IMR-90 (cell line): ENCODE measurements at regions not wholly inside any gene's neighbourhood (a gene's known extent, or its start where the extent isn't known, plus 50 kb on each side); places are given as distances from the start of the nearest gene placed in this dataset.

Source experiments
- BHLHE40 ChIP-seq: fragments of 150-350 bp; IDR thresholded peaks from 2 replicates; pipeline ENCODE4 v1.6.1; 2016; ENCODE audit warnings: mild to moderate bottlenecking, low read depth, low read length
- CEBPB ChIP-seq: IDR thresholded peaks from 2 replicates; pipeline ENCODE4 v1.6.1; 2012; ENCODE audit warnings: low read depth, low read length, improper control_type of control experiment
- CHD1 ChIP-seq: IDR thresholded peaks from 2 replicates; pipeline ENCODE4 v1.6.1; 2012; ENCODE audit warnings: low read depth, low read length, improper control_type of control experiment
- FOS ChIP-seq: fragments of 150-350 bp; IDR thresholded peaks from 2 replicates; pipeline ENCODE4 v1.6.1; 2016; ENCODE audit warnings: low read depth, low read length
- MAFK ChIP-seq: IDR thresholded peaks from 2 replicates; pipeline ENCODE4 v1.6.1; 2012; ENCODE audit warnings: low read depth, low read length, improper control_type of control experiment
- MAZ ChIP-seq: IDR thresholded peaks from 2 replicates; pipeline ENCODE4 v1.6.1; 2012; ENCODE audit warnings: low read depth, mild to moderate bottlenecking, low read length, improper control_type of control experiment, moderate library complexity, borderline replicate concordance
- MXI1 ChIP-seq: IDR thresholded peaks from 2 replicates; pipeline ENCODE4 v1.6.1; 2012; ENCODE audit warnings: low read depth, mild to moderate bottlenecking, low read length, moderate library complexity, borderline replicate concordance
- NFE2L2 ChIP-seq: fragments of 150-350 bp; IDR thresholded peaks from 2 replicates; pipeline ENCODE4 v1.6.1; 2016; ENCODE audit warnings: low read depth, mild to moderate bottlenecking, low read length
- POLR2A ChIP-seq: IDR thresholded peaks from 2 replicates; pipeline ENCODE4 v1.6.1; 2012; ENCODE audit warnings: mild to moderate bottlenecking, low read depth, low read length
- RCOR1 ChIP-seq: IDR thresholded peaks from 2 replicates; pipeline ENCODE4 v1.6.1; 2012; ENCODE audit warnings: mild to moderate bottlenecking, low read length, improper control_type of control experiment; ENCODE audit not compliant: insufficient replicate concordance
- RFX5 ChIP-seq: IDR thresholded peaks from 2 replicates; pipeline ENCODE4 v1.8.0; 2012; ENCODE audit warnings: low read depth, mild to moderate bottlenecking, low read length, moderate library complexity
- TF ChIP-seq, protein P1 (sequence below): conservative IDR thresholded peaks from 2 replicates; pipeline ENCODE4 v1.5.1; 2012; ENCODE audit warnings: mild to moderate bottlenecking, low read depth, low read length, improper control_type of control experiment
- TF ChIP-seq, protein P2 (sequence below): fragments of 150-350 bp; IDR thresholded peaks from 2 replicates; pipeline ENCODE4 v1.6.1; 2017; ENCODE audit warnings: mild to moderate bottlenecking, antibody characterized with exemption, low read length, low read depth

DNA sequence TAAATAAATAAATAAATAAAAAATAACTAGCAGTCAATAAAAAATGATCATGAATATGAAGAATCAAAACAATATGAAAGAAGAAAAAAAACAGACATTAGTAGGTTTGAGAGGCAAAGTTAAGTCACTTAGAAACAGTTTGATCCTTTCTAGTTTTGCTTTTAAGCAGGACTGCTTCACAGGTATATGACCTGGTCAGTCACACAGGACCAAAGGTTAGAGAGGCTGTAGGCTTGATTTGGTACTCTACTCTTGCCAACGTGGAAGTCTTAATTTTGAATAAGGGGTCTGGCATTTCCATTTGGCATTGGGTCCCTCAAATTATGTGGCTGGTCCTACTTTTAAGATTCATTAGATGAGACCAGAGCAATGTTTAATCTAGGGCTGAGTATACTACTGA is 441.7 kb upstream of the NECTIN3 start:
- TF ChIP-seq POLR2A, result no peak
- TF ChIP-seq, protein P1, sequence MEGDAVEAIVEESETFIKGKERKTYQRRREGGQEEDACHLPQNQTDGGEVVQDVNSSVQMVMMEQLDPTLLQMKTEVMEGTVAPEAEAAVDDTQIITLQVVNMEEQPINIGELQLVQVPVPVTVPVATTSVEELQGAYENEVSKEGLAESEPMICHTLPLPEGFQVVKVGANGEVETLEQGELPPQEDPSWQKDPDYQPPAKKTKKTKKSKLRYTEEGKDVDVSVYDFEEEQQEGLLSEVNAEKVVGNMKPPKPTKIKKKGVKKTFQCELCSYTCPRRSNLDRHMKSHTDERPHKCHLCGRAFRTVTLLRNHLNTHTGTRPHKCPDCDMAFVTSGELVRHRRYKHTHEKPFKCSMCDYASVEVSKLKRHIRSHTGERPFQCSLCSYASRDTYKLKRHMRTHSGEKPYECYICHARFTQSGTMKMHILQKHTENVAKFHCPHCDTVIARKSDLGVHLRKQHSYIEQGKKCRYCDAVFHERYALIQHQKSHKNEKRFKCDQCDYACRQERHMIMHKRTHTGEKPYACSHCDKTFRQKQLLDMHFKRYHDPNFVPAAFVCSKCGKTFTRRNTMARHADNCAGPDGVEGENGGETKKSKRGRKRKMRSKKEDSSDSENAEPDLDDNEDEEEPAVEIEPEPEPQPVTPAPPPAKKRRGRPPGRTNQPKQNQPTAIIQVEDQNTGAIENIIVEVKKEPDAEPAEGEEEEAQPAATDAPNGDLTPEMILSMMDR, result no peak
- TF ChIP-seq MAZ, result no peak
- no peak for TF ChIP-seq MXI1
- TF ChIP-seq, protein P2, sequence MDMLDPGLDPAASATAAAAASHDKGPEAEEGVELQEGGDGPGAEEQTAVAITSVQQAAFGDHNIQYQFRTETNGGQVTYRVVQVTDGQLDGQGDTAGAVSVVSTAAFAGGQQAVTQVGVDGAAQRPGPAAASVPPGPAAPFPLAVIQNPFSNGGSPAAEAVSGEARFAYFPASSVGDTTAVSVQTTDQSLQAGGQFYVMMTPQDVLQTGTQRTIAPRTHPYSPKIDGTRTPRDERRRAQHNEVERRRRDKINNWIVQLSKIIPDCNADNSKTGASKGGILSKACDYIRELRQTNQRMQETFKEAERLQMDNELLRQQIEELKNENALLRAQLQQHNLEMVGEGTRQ, result no peak
- no peak for TF ChIP-seq CHD1
- no peak for TF ChIP-seq CEBPB
- TF ChIP-seq FOS, result no peak
- no peak for TF ChIP-seq BHLHE40
- TF ChIP-seq MAFK, result no peak
- no peak for TF ChIP-seq RFX5
- no peak for TF ChIP-seq NFE2L2
- no peak for TF ChIP-seq RCOR1
